ENCODE measurements at regions not wholly inside any gene's neighbourhood (a gene's known extent, or its start where the extent isn't known, plus 50 kb on each side); places are given as distances from the start of the nearest gene placed in this dataset.

DNA sequence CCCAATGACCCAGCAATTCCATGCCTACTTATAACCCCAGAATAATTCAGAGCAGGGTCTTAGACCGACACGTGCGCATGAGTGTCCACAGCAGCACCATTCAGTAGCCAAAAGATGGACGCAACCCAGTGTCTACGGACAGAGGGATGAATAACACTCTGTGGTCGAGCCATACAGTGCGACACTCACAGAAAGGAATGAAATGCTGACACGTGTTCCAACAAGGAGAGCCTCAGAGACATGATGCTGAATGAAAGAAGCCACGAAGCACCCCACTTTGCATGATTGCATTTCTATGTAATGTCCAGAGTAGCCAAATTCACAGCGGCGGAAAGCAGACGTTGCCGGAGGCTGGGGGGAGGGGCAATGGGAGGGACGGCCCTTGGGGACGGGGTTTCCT, 134.4 kb downstream of the CTTN start:
- TF ChIP-seq EP300 (IDR thresholded peaks at IDR 0.05) (no peak), POLR2A (IDR thresholded peaks at IDR 0.05) (no peak)
- TF ChIP-seq, protein P1, sequence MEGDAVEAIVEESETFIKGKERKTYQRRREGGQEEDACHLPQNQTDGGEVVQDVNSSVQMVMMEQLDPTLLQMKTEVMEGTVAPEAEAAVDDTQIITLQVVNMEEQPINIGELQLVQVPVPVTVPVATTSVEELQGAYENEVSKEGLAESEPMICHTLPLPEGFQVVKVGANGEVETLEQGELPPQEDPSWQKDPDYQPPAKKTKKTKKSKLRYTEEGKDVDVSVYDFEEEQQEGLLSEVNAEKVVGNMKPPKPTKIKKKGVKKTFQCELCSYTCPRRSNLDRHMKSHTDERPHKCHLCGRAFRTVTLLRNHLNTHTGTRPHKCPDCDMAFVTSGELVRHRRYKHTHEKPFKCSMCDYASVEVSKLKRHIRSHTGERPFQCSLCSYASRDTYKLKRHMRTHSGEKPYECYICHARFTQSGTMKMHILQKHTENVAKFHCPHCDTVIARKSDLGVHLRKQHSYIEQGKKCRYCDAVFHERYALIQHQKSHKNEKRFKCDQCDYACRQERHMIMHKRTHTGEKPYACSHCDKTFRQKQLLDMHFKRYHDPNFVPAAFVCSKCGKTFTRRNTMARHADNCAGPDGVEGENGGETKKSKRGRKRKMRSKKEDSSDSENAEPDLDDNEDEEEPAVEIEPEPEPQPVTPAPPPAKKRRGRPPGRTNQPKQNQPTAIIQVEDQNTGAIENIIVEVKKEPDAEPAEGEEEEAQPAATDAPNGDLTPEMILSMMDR (IDR thresholded peaks at IDR 0.05) = no peak
